Effector memory CD4-positive, alpha-beta T cell (primary cell): ENCODE measurements at regions not wholly inside any gene's neighbourhood (a gene's known extent, or its start where the extent isn't known, plus 50 kb on each side); places are given as distances from the start of the nearest gene placed in this dataset.

ENCODE experiments used
- DNase-seq, 3 donors: peaks; one replicate each; pipeline ENCODE4 v3.0.0-alpha.2; 2020
- H3K27ac ChIP-seq: 2 replicates; pipeline ENCODE4 v1.7.0; 2013; ENCODE audit warnings: mild to moderate bottlenecking, low read length, moderate library complexity; ENCODE audit not compliant: insufficient read depth, poor library complexity, severe bottlenecking
- H3K27me3 ChIP-seq: replicated peaks from 2 replicates; pipeline ENCODE4 v1.7.0; 2013; ENCODE audit warnings: mild to moderate bottlenecking, low read length; ENCODE audit not compliant: insufficient read depth, control insufficient read depth, poor library complexity, severe bottlenecking
- H3K36me3 ChIP-seq: 2 replicates; pipeline ENCODE4 v1.7.0; 2013; ENCODE audit warnings: mild to moderate bottlenecking, low read length, moderate library complexity; ENCODE audit not compliant: control insufficient read depth, insufficient read depth
- H3K4me1 ChIP-seq: 2 replicates; pipeline ENCODE4 v1.7.0; 2013; ENCODE audit warnings: low read length, mild to moderate bottlenecking; ENCODE audit not compliant: control insufficient read depth, insufficient read depth, poor library complexity, severe bottlenecking
- H3K4me3 ChIP-seq: 2 replicates; pipeline ENCODE4 v1.7.0; 2013; ENCODE audit warnings: low read length, low read depth, mild to moderate bottlenecking; ENCODE audit not compliant: insufficient read depth, poor library complexity, severe bottlenecking
- H3K9me3 ChIP-seq: 2 replicates; pipeline ENCODE4 v1.7.0; 2013; ENCODE audit warnings: mild to moderate bottlenecking, low read length, moderate library complexity; ENCODE audit not compliant: control insufficient read depth

DNA sequence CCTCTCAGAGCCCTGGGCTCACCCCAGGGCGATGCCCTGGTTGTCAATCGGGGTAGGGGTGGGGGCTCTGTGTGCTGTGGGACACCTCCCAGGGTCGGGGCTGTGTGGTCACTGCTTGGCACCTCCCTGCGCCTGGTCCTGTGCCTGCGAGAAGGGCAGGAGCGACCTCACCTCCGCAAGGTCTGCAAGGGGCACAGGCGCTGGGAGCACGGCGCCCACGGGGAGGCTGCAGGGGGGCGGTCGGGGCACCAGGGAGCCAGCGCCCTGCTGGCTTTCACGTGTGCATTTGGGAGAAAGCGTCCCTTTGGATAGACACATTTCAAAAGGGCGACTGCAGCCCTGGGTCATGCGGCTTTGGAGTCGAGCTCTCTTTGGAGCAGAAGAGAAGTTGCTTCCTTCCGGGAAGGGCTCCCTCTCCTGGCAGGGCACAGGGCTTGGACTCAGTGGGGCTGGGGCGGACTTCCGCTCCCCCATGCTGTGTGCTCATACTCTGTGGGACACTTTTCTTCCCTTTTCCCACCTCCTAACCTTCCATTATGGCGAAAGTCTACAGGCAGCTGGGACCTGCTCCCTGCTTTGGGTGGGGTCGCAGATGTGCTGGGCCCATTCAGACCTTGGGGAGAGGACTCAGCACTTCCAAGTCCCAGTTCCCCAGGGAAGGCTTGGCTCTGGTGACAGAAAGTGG is 52.9 kb upstream of the SLC28A3 start:
- Histone ChIP-seq H3K36me3 (no peaks in the 10 kb centered on the region), H3K9me3 (no peaks in the 10 kb centered on the region), H3K4me3 (no peak overlapping the region), H3K27ac (no peak overlapping the region), H3K4me1 (no peaks in the 10 kb centered on the region), H3K27me3 (no peaks in the 10 kb centered on the region)
- DNase-seq = no peak

DNA sequence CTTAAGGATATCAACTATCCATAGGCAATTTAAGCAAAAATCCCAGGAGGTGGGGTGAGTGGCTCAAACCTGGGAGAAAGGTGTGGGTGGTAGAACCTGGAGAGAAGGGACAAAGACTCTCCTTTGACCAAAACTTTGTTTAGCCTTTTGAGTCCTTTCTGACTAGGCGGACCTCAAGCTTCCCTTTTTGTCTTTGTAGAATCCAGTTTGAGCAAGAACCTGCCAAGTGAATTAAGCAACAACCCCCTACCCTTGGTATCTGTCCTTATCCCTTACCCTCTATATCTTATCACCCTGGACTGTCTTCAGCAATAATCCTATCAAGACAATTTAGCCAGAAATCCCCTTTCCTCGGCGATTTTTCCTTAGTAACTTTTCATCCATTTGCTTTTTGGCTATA is 53.5 kb upstream of the SLC28A3 start:
- H3K4me1 ChIP-seq = no peaks in the 10 kb centered on the region
- H3K36me3 ChIP-seq = no peaks in the 10 kb centered on the region
- no peak overlapping the region for H3K4me3 ChIP-seq
- H3K27me3 ChIP-seq = no peaks in the 10 kb centered on the region
- no peak for DNase-seq
- H3K27ac ChIP-seq = no peak overlapping the region
- H3K9me3 ChIP-seq = no peaks in the 10 kb centered on the region

DNA sequence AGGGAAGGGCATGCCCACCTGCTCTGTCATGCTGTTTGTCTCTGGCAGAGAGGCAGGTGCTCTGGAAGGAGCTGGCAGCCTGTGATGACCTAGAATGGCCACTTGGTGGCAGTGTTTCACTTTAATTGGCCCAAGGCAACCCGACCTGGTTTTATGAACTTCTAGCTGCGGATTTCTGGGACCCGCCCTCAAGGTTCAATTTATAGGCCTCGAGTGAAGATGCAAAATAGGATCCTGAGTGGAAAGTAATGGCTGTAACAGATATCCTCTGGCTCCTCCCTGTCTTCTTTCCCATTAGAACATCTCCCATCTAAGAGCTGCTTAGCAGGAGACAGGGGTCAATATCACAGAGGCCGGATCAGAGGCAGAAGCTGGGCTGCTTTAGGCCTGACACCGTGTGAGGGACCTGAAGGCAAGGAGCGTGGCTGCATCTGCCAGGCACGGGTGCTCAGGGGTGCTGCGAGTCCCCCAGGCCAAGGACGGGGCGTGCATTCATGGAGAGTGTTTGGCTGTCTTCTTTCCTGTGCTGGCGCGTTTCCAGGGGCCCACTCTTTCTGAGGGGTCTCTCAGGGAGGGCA is 56.7 kb upstream of the SLC28A3 start:
- Histone ChIP-seq H3K9me3 (no peaks in the 10 kb centered on the region), H3K27me3 (no peaks in the 10 kb centered on the region), H3K36me3 (no peaks in the 10 kb centered on the region), H3K4me3 (no peak overlapping the region), H3K27ac (no peak overlapping the region), H3K4me1 (no peaks in the 10 kb centered on the region)
- DNase-seq = peak; percentile 19 to 32 (median 27)

DNA sequence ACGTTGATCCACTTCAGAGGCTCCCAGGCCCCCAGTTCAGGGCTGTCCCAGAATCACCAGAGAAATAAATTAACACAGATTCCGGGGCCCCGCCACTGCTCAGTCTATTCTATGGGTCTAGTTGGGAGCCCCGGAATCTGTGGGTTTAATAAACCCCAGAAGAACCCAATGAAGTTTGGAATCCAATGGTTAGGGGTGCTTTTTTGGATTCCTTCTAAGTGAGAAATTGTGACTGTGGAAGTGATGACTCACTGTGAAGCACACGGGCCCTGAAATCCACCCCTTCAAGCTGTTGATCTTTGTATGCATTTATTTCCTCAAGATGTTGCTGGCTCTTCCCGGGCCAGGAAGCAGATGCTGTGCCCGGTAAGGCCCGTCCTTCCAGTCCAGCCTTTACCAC is 57.3 kb upstream of the SLC28A3 start:
- no peaks in the 10 kb centered on the region for H3K4me1 ChIP-seq
- DNase-seq = no peak
- no peak overlapping the region for H3K27ac ChIP-seq
- H3K9me3 ChIP-seq = no peaks in the 10 kb centered on the region
- no peaks in the 10 kb centered on the region for H3K36me3 ChIP-seq
- no peak overlapping the region for H3K4me3 ChIP-seq
- no peaks in the 10 kb centered on the region for H3K27me3 ChIP-seq

DNA sequence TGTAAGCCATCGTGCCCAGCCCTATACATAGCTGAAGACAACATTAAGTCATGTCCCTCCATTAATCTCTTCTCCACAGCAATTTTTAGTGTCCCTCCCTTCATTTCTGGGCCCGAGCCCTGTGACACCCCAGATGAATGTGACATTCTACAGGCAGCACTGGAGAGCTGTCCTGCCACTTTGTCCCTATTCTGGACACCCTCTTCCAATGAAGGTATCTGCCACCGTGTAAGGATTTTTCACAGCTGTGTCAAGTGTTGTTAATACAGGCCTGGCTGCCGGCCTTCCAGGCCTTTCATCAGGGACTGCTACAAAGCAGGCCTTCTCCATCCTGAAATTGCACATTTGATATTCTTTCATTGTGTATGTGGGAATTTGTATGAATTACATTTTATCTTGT is 62.0 kb upstream of the SLC28A3 start:
- Histone ChIP-seq H3K9me3 (no peaks in the 10 kb centered on the region), H3K36me3 (no peaks in the 10 kb centered on the region), H3K27me3 (no peaks in the 10 kb centered on the region), H3K27ac (no peak overlapping the region), H3K4me3 (no peak overlapping the region), H3K4me1 (no peaks in the 10 kb centered on the region)
- no peak for DNase-seq

DNA sequence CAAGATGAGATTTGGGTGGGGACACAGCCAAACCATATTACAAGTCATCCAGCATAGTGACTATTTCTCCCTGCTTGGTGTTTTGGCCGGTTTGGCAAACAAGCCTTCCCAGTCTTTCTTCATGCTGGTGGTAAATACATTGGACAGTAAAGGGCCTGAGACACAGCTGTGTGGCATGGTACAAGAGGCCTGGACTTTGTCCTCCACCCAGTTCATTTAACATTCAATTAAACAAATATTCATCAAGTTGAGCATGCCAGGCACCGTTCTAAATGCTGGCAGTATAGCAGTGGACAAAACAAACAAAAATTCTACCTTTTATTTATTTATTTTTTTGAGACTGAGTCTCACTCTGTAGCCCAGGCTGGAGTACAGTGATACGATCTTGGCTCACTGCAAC is 62.7 kb upstream of the SLC28A3 start:
- Histone ChIP-seq H3K27ac (no peak overlapping the region), H3K9me3 (no peaks in the 10 kb centered on the region), H3K4me1 (no peaks in the 10 kb centered on the region), H3K27me3 (no peaks in the 10 kb centered on the region), H3K4me3 (no peak overlapping the region), H3K36me3 (no peaks in the 10 kb centered on the region)
- DNase-seq = no peak

DNA sequence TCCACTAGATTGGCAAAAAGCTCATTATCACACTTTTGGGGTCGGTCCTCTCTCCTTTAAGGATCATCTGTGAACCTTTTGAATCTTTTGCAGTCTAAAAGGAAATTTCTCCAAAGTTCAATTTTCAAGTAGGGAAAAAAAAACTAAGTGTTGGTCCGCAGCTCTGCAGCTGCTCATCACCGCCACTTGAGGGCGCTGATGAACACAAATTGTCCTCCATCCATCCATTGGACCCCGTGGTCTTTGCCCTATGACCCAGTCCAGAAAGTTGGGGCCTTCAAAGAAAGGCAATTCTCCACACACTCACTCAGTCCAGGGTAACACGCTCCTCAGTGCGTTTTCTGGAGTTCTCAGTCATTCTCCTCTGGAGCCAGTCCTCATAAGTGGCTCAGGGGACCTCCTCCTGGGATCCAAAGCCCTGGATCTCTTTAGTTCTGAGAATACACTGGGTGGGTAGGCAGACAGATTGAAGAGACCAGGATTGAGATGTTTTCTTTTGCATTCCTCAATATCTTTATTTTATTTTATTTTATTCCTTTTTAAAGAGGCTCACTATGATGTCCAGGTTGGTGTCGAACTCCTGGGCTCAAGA is 63.6 kb upstream of the SLC28A3 start:
- Histone ChIP-seq H3K36me3 (no peaks in the 10 kb centered on the region), H3K27ac (no peak overlapping the region), H3K27me3 (no peaks in the 10 kb centered on the region), H3K9me3 (no peaks in the 10 kb centered on the region), H3K4me1 (no peaks in the 10 kb centered on the region), H3K4me3 (no peak overlapping the region)
- DNase-seq = no peak

DNA sequence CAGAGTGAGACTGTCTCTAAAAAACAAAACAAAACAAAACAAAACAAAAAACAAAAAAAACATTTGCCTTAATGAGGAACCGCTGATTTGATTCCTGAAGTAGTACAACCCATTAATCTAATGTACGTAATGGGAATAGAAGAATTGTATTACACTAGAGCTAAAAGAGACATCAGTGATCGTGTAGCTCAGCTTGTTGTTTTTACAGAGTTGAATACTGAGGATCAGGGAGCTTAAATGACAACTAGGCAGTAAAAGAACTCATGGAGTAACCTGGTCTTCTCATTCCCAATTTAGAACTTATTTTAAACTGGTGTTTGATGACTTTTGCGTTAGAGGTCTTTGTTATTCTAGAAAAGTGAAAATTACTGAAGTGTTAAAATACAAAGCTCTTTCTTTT is 65.1 kb upstream of the SLC28A3 start:
- H3K27me3 ChIP-seq = no peaks in the 10 kb centered on the region
- no peaks in the 10 kb centered on the region for H3K4me1 ChIP-seq
- no peaks in the 10 kb centered on the region for H3K36me3 ChIP-seq
- no peaks in the 10 kb centered on the region for H3K9me3 ChIP-seq
- H3K27ac ChIP-seq = no peak overlapping the region
- H3K4me3 ChIP-seq = no peak overlapping the region
- no peak for DNase-seq

DNA sequence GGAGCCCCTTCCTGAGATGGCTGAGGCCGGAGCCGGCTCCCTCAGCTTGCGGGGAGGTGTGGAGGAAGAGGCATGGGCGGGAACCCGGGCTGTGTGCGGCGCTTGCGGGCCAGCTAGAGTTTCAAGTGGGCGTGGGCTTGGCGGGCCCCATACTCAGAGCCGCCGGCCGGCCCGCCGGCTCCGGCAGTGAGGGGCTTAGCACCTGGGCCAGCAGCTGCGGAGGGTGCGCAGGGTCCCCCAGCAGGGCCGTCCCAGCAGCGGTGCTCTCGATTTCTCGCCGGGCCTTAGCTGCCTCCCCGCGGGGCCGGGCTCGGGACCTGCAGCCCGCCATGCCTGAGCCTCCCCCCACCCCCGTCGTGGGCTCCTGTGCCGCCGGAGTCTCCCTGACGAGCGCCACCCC is 67.9 kb upstream of the SLC28A3 start:
- Histone ChIP-seq H3K36me3 (no peaks in the 10 kb centered on the region), H3K27ac (no peak overlapping the region), H3K9me3 (no peaks in the 10 kb centered on the region), H3K4me1 (no peaks in the 10 kb centered on the region), H3K4me3 (no peak overlapping the region), H3K27me3 (no peaks in the 10 kb centered on the region)
- DNase-seq = no peak

DNA sequence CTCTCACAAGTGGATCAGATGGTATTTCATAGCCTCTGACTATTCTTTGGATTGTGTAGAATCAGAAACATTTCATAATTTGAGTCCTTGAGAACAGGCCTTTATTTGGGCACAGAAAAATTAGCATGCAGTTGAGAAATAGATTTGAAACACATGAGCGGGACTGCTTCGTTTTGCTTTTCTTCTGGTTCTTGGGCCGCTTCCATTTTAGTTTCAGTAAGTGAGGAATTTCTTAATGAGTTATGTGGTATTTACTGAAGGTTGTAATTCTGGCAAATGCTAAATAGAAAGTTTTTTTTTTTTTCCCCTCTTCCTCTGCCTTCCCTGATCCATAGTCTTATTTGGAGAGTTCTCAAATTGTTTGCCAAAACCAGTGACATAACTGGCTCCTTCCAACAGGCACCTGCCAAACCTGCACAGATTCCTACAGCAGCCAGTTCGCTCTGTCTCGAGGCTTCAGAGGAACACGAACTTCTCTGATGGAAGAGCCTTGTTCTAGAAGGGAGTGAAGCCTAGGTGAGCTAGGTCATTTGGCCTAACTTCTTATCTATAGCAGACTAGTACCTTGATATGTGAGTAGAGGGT is 71.2 kb upstream of the SLC28A3 start:
- Histone ChIP-seq H3K4me1 (no peaks in the 10 kb centered on the region), H3K9me3 (no peaks in the 10 kb centered on the region), H3K27ac (no peak overlapping the region), H3K36me3 (no peaks in the 10 kb centered on the region), H3K27me3 (no peaks in the 10 kb centered on the region), H3K4me3 (no peak overlapping the region)
- DNase-seq = no peak
